Glutamatergic neuron (in vitro differentiated cells): ENCODE measurements at regions not wholly inside any gene's neighbourhood (a gene's known extent, or its start where the extent isn't known, plus 50 kb on each side); places are given as distances from the start of the nearest gene placed in this dataset.

Experiments
- DNase-seq: peaks from one replicate; pipeline ENCODE4 v3.0.0; 2022
- H3K27ac Mint-ChIP-seq: one replicate; pipeline ENCODE4 v1.8.0; 2020; ENCODE audit warnings: mild to moderate bottlenecking, mixed read lengths, inconsistent platforms; ENCODE audit not compliant: unreplicated experiment
- H3K27me3 Mint-ChIP-seq: one replicate; pipeline ENCODE4 v1.8.0; 2020; ENCODE audit warnings: mild to moderate bottlenecking, moderate library complexity, mixed read lengths, inconsistent platforms; ENCODE audit not compliant: unreplicated experiment
- H3K36me3 Mint-ChIP-seq: one replicate; pipeline ENCODE4 v1.8.0; 2020; ENCODE audit warnings: mild to moderate bottlenecking, mixed read lengths, inconsistent platforms; ENCODE audit not compliant: unreplicated experiment
- H3K4me1 Mint-ChIP-seq: one replicate; pipeline ENCODE4 v1.8.0; 2020; ENCODE audit warnings: mild to moderate bottlenecking, low read depth, mixed read lengths, inconsistent platforms; ENCODE audit not compliant: unreplicated experiment
- H3K4me3 Mint-ChIP-seq: one replicate; pipeline ENCODE4 v1.8.0; 2020; ENCODE audit warnings: mild to moderate bottlenecking, mixed read lengths, inconsistent platforms; ENCODE audit not compliant: unreplicated experiment
- H3K9me3 Mint-ChIP-seq: one replicate; pipeline ENCODE4 v1.8.0; 2020; ENCODE audit warnings: mild to moderate bottlenecking, moderate library complexity, mixed read lengths, inconsistent platforms; ENCODE audit not compliant: unreplicated experiment
- CTCF ChIP-seq: fragments of 200-600 bp; sonication (generic); IDR thresholded peaks from one replicate; pipeline ENCODE4 v1.5.0; 2021; ENCODE audit not compliant: partially characterized antibody, unreplicated experiment

- Mint-ChIP-seq H3K36me3 (no peaks in the 10 kb centered on the region), H3K27ac (no peak overlapping the region), H3K9me3 (no peaks in the 10 kb centered on the region), H3K4me1 (peaks cover 2% of the 10 kb centered on the region), H3K4me3 (no peak overlapping the region), H3K27me3 (no peaks in the 10 kb centered on the region)
- no peak for DNase-seq
- no peak for TF ChIP-seq CTCF
Observed at GRCh38 chr18:65265761-65266160, 485.1 kb upstream of the CDH7 start.

- Mint-ChIP-seq H3K9me3 (no peaks in the 10 kb centered on the region), H3K4me3 (no peak overlapping the region), H3K27me3 (no peaks in the 10 kb centered on the region), H3K27ac (no peak overlapping the region), H3K4me1 (no peaks in the 10 kb centered on the region), H3K36me3 (no peaks in the 10 kb centered on the region)
- no peak for DNase-seq
- TF ChIP-seq CTCF = no peak
Observed at GRCh38 chr18:65260030-65260429, 490.8 kb upstream of the CDH7 start.

GRCh38 chr18:65259403-65259802 is 491.4 kb upstream of the CDH7 start:
- Mint-ChIP-seq H3K27ac (no peak overlapping the region), H3K4me3 (no peak overlapping the region), H3K4me1 (no peaks in the 10 kb centered on the region), H3K9me3 (no peaks in the 10 kb centered on the region), H3K36me3 (no peaks in the 10 kb centered on the region), H3K27me3 (no peaks in the 10 kb centered on the region)
- no peak for DNase-seq
- no peak for TF ChIP-seq CTCF

GRCh38 chr18:65257149-65257548 is 493.7 kb upstream of the CDH7 start:
- H3K4me3 Mint-ChIP-seq = no peak overlapping the region
- no peaks in the 10 kb centered on the region for H3K36me3 Mint-ChIP-seq
- no peaks in the 10 kb centered on the region for H3K9me3 Mint-ChIP-seq
- DNase-seq = no peak
- H3K27me3 Mint-ChIP-seq = no peaks in the 10 kb centered on the region
- no peak overlapping the region for H3K27ac Mint-ChIP-seq
- TF ChIP-seq CTCF = no peak
- peaks cover 2% of the 10 kb centered on the region for H3K4me1 Mint-ChIP-seq

- Mint-ChIP-seq H3K4me1 (peaks cover 6% of the 10 kb centered on the region), H3K27ac (no peak overlapping the region), H3K36me3 (no peaks in the 10 kb centered on the region), H3K9me3 (no peaks in the 10 kb centered on the region), H3K4me3 (no peak overlapping the region), H3K27me3 (no peaks in the 10 kb centered on the region)
- no peak for DNase-seq
- TF ChIP-seq CTCF = peak; percentile 39
Observed at GRCh38 chr18:65255417-65255816, 495.4 kb upstream of the CDH7 start.
